Erythroblast (primary cell): ENCODE measurements at regions not wholly inside any gene's neighbourhood (a gene's known extent, or its start where the extent isn't known, plus 50 kb on each side); places are given as distances from the start of the nearest gene placed in this dataset.
A peak's percentile ranks its signal among the peaks of the same experiment; 100 is the strongest.
"Not testable (repeated sequence)": the region's sequence is repeated elsewhere in the genome, so short reads cannot be mapped to it uniquely, and the experiment has no call there.

Experiments
- DNase-seq, 2 experiments: peaks; one replicate each; lab custom pipeline; 2025; lab: John Stamatoyannopoulos, UW
- GATA1 ChIP-seq: IDR thresholded peaks from 2 replicates; pipeline ENCODE4 v1.6.1; 2011; ENCODE audit warnings: low read depth, mild to moderate bottlenecking, control low read depth, low read length, moderate library complexity
- POLR2A ChIP-seq: IDR thresholded peaks from 2 replicates; pipeline ENCODE4 v1.6.1; 2011; ENCODE audit warnings: mild to moderate bottlenecking, low read length

- not testable (repeated sequence) for DNase-seq
Observed at GRCh38 chr7:35945621-35946020, 144.8 kb downstream of the SEPTIN7 start.

- DNase-seq = not testable (repeated sequence)
Observed at GRCh38 chr7:35955735-35956134, 154.9 kb downstream of the SEPTIN7 start.

DNA sequence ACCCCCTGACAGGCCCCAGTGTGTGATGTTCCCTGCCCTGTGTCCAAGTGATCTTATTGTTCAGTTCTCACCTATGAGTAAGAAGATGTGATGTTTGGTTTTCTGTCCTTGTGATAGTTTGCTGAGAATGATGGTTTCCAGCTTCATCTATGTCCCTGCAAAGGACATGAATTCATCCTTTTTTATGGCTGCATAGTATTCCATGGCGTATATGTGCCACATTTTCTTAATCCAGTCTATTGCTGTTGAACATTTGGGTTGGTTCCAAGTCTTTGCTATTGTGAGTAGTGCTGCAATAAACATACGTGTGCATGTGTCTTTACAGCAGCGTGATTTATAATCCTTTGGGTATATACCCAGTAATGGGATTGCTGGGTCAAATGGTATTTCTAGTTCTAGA, 156.1 kb downstream of the SEPTIN7 start:
- DNase-seq = not testable (repeated sequence)

GRCh38 chr7:35961260-35961659, 160.4 kb downstream of the SEPTIN7 start:
- DNase-seq = not testable (repeated sequence)

DNA sequence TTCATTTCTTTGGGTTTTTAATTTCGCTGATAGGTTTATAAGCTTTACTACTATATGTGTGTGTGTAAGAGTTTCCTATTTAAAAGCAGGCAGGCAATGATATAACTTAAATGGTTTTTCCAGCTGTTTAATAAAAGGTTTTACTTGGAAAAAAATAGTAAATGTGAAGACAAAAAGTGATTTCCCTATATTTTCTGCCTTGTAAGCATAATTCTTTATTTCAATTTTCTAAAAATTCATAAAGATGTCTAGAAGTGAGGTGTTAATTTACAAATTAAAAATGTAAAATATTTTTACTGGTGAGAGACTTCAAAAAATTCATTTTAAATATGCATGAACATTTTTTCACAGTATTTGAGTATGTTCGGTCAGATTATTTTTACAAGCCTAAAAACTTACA, 161.8 kb downstream of the SEPTIN7 start:
- DNase-seq = not testable (repeated sequence)

DNA sequence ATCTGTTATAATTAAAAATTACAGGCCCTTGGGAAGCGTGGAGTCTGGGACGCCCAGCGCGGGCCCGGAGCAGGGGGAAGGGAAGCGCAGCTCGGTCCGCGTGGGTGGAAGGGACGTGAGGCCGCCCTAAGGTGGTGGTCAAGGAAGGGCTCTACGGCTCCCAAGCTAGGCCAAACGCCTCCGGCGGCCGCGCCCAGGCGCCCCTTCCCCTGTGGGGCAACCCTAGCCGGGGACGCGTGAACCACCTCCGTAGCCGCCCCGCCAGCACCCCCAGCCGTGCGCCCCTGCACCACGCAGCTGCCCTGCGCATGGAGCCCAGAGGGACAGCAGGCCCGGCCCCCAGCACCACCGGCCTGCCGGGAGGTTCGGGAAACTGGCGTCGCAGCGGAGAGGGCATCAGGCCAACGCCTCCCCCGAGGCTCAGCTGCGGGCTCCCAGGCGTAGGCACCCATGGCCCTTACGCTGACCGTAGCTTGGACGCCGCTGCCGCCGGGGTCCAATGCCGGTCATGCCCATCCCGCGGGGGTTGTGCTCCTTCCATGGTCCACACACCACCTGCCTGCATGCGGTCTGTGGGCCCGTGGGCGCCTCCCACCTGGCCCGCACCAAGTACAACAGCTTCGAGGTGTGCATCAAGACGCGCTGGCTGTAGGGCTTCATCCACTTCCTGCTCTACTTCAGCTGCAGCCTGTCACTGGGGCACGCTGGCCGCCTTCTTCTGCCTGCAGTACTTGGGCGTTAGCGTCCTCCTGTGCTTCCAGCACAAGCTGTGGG, 166.7 kb downstream of the SEPTIN7 start:
- TF ChIP-seq GATA1 (no peak), POLR2A (no peak)
- DNase-seq = no peak

- no peak for TF ChIP-seq POLR2A
- TF ChIP-seq GATA1 = no peak
- no peak for DNase-seq
Observed at GRCh38 chr7:35968140-35968940, 167.5 kb downstream of the SEPTIN7 start.

GRCh38 chr7:35969066-35969465, 168.2 kb downstream of the SEPTIN7 start:
- no peak for DNase-seq
- no peak for TF ChIP-seq GATA1
- TF ChIP-seq POLR2A = no peak

GRCh38 chr7:35970458-35970857, 169.6 kb downstream of the SEPTIN7 start:
- no peak for DNase-seq
- TF ChIP-seq GATA1 = no peak
- no peak for TF ChIP-seq POLR2A

DNA sequence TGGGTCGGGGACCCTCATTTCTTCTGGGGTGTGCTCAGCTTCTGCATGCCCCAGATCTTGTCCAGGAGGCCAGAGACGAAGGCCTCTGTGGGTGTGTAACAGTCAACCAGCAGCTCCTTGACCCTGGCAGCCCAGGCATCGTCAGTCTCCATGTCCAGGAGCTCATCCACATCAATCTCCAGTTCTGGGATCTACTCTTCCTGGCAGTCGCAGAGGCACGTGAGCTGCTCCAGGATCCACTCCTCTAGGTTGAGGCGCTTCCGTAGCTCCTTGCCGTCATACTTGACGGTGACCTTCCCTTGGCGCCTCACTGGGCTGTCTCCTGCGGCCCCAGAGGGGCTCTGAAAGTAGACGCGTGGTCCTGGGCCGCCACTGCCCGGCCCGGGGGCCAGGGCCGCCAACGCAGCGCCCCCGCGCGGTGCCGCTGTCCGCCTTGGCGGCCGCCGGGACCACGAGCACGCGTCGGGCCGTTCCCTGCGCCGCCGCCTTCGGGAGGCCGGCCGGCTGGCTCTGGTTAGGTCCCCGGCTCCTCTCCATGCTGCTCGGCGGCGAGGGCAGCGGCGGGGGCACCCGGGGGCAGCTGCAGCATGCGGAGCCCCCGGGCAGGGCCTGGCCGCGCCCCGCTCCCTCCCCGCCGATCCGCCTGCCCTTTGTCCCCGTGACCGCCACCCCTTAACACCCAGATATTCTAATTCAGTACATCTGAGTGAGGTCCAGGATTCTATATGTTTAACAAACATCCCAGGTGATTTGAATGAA, 170.5 kb downstream of the SEPTIN7 start:
- DNase-seq = peak; percentile 20 to 22
- no peak for TF ChIP-seq POLR2A
- TF ChIP-seq GATA1 = no peak

DNA sequence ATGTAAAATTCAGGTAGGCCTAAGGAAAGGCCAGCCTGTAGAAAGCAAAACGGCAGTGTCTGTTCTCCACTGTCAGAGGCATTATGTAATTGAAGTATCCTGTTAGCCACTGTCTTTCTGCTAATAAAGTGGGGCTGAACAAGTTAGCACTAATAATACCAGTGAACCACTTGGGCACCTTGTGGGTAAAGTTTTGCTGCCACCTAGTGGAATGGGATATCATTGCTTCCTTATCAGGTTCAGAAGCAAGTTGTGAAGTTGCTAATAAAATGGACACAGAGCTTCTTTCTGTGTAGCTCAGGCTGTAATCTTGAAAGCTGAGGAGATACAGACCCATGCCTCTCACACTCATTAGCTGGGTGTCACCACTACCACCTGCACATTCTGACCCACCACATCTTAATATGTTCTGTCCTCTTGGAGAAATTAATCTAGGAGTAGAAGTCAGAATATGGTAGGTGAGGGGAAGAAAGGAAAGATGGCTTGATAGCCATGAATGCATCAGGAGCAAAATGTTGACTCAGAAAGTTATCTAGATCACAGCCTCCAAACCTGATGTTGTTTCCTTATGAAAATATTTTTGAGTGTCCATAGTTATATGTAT, 175.1 kb downstream of the SEPTIN7 start:
- DNase-seq = peak; percentile 80 to 85
- no peak for TF ChIP-seq POLR2A
- TF ChIP-seq GATA1 = no peak

DNA sequence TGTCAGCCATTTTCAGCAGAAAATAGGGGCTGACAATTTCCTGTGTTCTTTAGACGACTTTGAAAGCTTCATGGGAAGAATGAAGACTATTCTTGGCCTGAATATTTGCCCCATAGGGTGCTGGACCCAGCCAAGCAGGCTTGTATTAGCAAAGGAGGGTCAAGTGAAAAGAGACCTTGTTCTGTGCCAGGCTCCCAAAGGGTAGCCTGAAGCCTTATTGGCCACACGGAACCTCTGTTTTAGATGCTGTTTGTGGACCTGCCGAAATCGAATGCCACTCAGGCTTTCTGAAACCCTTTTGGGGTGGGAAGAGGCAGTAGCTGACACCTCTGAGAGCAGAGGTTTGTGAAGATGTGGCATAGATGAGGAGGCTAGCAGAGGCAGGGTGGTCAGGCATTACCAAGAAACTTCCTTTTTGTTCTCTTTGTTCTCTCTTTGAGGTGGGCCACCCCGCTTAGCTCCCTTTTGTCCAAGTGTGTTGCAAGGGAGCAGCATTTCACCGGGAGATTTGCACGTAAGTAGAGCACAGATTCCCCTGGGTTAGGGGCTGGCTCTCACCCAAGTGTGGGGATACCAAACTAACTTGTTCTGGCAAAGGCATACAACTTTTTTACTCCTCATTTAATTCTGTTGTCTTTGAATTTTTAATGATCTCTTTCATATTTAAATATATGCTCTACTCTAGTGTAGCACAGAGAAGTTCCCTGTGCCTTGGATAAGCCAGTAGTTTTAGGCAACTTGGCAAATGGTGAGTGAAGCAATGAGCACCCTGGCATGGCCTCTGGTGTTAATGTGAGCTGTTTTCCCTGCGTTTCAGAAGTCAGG, 174.0 kb upstream of the EEPD1 start:
- not testable (repeated sequence) for DNase-seq

- no peak for TF ChIP-seq POLR2A
- no peak for TF ChIP-seq GATA1
- DNase-seq = no peak
Observed at GRCh38 chr7:35982600-35982999, 170.5 kb upstream of the EEPD1 start.
